ENCODE measurements at regions not wholly inside any gene's neighbourhood (a gene's known extent, or its start where the extent isn't known, plus 50 kb on each side); places are given as distances from the start of the nearest gene placed in this dataset.

- Histone ChIP-seq H3K9me3 (no peaks in the 10 kb centered on the region), H3K27me3 (no peaks in the 10 kb centered on the region), H3K4me3 (ENCODE audit: low read depth, low read length) (no peak overlapping the region), H3K36me3 (no peaks in the 10 kb centered on the region), H3K4me1 (peaks cover 6% of the 10 kb centered on the region; the same call in 1 of the 2 replicates)
- TF ChIP-seq CTCF (IDR thresholded peaks at IDR 0.05; ENCODE audit: low read depth, low read length), result no peak
- DNase-seq, result peak; percentile 24
These were observed 216.0 kb downstream of the TLE3 start for GRCh38 chr15:69881766-69882165.

GRCh38 chr15:69883306-69883705 is 214.4 kb downstream of the TLE3 start:
- DNase-seq, result no peak
- Histone ChIP-seq H3K4me3 (ENCODE audit: low read depth, low read length) (no peak overlapping the region), H3K4me1 (peaks cover 6% of the 10 kb centered on the region; the same call in 1 of the 2 replicates), H3K9me3 (no peaks in the 10 kb centered on the region), H3K27me3 (no peaks in the 10 kb centered on the region), H3K36me3 (no peaks in the 10 kb centered on the region)
- TF ChIP-seq CTCF (IDR thresholded peaks at IDR 0.05; ENCODE audit: low read depth, low read length), result no peak

GRCh38 chr15:69885173-69885955 is 212.4 kb downstream of the TLE3 start:
- Histone ChIP-seq H3K36me3 (no peaks in the 10 kb centered on the region), H3K27me3 (no peaks in the 10 kb centered on the region), H3K9me3 (no peaks in the 10 kb centered on the region), H3K4me1 (peaks cover 6% of the 10 kb centered on the region; the same call in 1 of the 2 replicates), H3K4me3 (ENCODE audit: low read depth, low read length) (no peak overlapping the region)
- TF ChIP-seq CTCF (IDR thresholded peaks at IDR 0.05; ENCODE audit: low read depth, low read length), result no peak
- peak; percentile 26 for DNase-seq

GRCh38 chr15:69887009-69887408 is 210.7 kb downstream of the TLE3 start:
- TF ChIP-seq CTCF (IDR thresholded peaks at IDR 0.05; ENCODE audit: low read depth, low read length), result no peak
- no peak for DNase-seq
- no peaks in the 10 kb centered on the region for H3K9me3 ChIP-seq
- no peak overlapping the region for H3K4me3 ChIP-seq (ENCODE audit: low read depth, low read length)
- no peaks in the 10 kb centered on the region for H3K27me3 ChIP-seq
- peaks cover 4% of the 10 kb centered on the region; the same call in 1 of the 2 replicates for H3K4me1 ChIP-seq
- H3K36me3 ChIP-seq, result no peaks in the 10 kb centered on the region

GRCh38 chr15:69887553-69887952 is 210.2 kb downstream of the TLE3 start:
- no peak overlapping the region for H3K4me3 ChIP-seq (ENCODE audit: low read depth, low read length)
- no peak for DNase-seq
- no peaks in the 10 kb centered on the region for H3K27me3 ChIP-seq
- H3K9me3 ChIP-seq, result no peaks in the 10 kb centered on the region
- no peaks in the 10 kb centered on the region for H3K36me3 ChIP-seq
- H3K4me1 ChIP-seq, result peaks cover 4% of the 10 kb centered on the region; the same call in 1 of the 2 replicates
- no peak for TF ChIP-seq CTCF (IDR thresholded peaks at IDR 0.05; ENCODE audit: low read depth, low read length)

GRCh38 chr15:69888406-69888805 is 209.3 kb downstream of the TLE3 start:
- DNase-seq, result no peak
- no peaks in the 10 kb centered on the region for H3K9me3 ChIP-seq
- TF ChIP-seq CTCF (IDR thresholded peaks at IDR 0.05; ENCODE audit: low read depth, low read length), result no peak
- H3K4me1 ChIP-seq, result peaks cover 4% of the 10 kb centered on the region; the same call in 1 of the 2 replicates
- no peaks in the 10 kb centered on the region for H3K27me3 ChIP-seq
- H3K36me3 ChIP-seq, result no peaks in the 10 kb centered on the region
- no peak overlapping the region for H3K4me3 ChIP-seq (ENCODE audit: low read depth, low read length)

Data from BE2C (cell line).